Neuronal stem cell (in vitro differentiated cells): ENCODE measurements at regions not wholly inside any gene's neighbourhood (a gene's known extent, or its start where the extent isn't known, plus 50 kb on each side); places are given as distances from the start of the nearest gene placed in this dataset.

Experiments used
- DNase-seq: peaks from one replicate; pipeline ENCODE4 v3.0.0-alpha.2; 2013; ENCODE audit warnings: low spot score
- H2AFZ ChIP-seq: one replicate; pipeline ENCODE4 v1.6.1; 2013; ENCODE audit warnings: mild to moderate bottlenecking, low read length, inconsistent platforms
- H2AK5ac ChIP-seq: 2 replicates; pipeline ENCODE4 v1.6.1; 2013; ENCODE audit warnings: low read depth, mild to moderate bottlenecking, inconsistent platforms, low read length, moderate library complexity, mixed read lengths
- H2BK120ac ChIP-seq: 2 replicates; pipeline ENCODE4 v1.6.1; 2013; ENCODE audit warnings: low read depth, mild to moderate bottlenecking, inconsistent platforms, low read length, moderate library complexity, mixed read lengths
- H2BK12ac ChIP-seq: one replicate; pipeline ENCODE4 v1.6.1; 2013; ENCODE audit warnings: low read length, inconsistent platforms
- H2BK15ac ChIP-seq: 2 replicates; pipeline ENCODE4 v1.6.1; 2013; ENCODE audit warnings: mild to moderate bottlenecking, low read length, inconsistent platforms, mixed read lengths
- H2BK5ac ChIP-seq: one replicate; pipeline ENCODE4 v1.6.1; 2013; ENCODE audit warnings: inconsistent platforms, mild to moderate bottlenecking, low read length, moderate library complexity
- H3K14ac ChIP-seq: one replicate; pipeline ENCODE4 v1.6.1; 2013; ENCODE audit warnings: low read length, inconsistent platforms
- H3K18ac ChIP-seq: 2 replicates; pipeline ENCODE4 v1.6.1; 2013; ENCODE audit warnings: low read length, inconsistent platforms
- H3K23ac ChIP-seq: 2 replicates; pipeline ENCODE4 v1.6.1; 2013; ENCODE audit warnings: low read depth, mild to moderate bottlenecking, mixed read lengths, low read length, inconsistent platforms; ENCODE audit not compliant: poor library complexity
- H3K27ac ChIP-seq: replicated peaks from 3 replicates; pipeline ENCODE4 v1.5.1; 2013; ENCODE audit warnings: low read length, inconsistent platforms
- H3K27me3 ChIP-seq, 3 experiments: 2 replicates each; pipeline ENCODE4 v1.6.1; 2013; ENCODE audit warnings: low read length in 3 of 3, mild to moderate bottlenecking in 2 of 3, inconsistent platforms in 1 of 3, low read depth in 1 of 3, mixed read lengths in 1 of 3, moderate library complexity in 1 of 3; ENCODE audit not compliant: control insufficient read depth in 3 of 3, insufficient read depth in 3 of 3
- H3K36me3 ChIP-seq, 2 donors: replicated peaks in 1 of 2; 2 replicates each; pipeline ENCODE4 v1.6.1; 2013; ENCODE audit warnings: low read length in 2 of 2; ENCODE audit not compliant: control insufficient read depth in 2 of 2, insufficient read depth in 2 of 2
- H3K4ac ChIP-seq: 2 replicates; pipeline ENCODE4 v1.6.1; 2013; ENCODE audit warnings: inconsistent platforms, mild to moderate bottlenecking, low read length, moderate library complexity
- H3K4me1 ChIP-seq, 2 donors: 1 replicate in 1 of 2; 2 replicates in 1 of 2; pipeline ENCODE4 v1.6.1; 2013; ENCODE audit warnings: low read length in 2 of 2, low read depth in 1 of 2; ENCODE audit not compliant: control insufficient read depth in 2 of 2, insufficient read depth in 1 of 2
- H3K4me2 ChIP-seq: one replicate; pipeline ENCODE4 v1.6.1; 2013; ENCODE audit warnings: mild to moderate bottlenecking, low read length, inconsistent platforms; ENCODE audit not compliant: insufficient read depth, poor library complexity, severe bottlenecking
- H3K4me3 ChIP-seq, 2 donors: 2 replicates each; pipeline ENCODE4 v1.5.1; 2013; ENCODE audit warnings: low read length in 2 of 2, mild to moderate bottlenecking in 2 of 2, inconsistent platforms in 1 of 2, moderate library complexity in 1 of 2
- H3K79me1 ChIP-seq: one replicate; pipeline ENCODE4 v1.6.1; 2013; ENCODE audit warnings: low read depth, mild to moderate bottlenecking, inconsistent platforms, low read length, moderate library complexity
- H3K9ac ChIP-seq: one replicate; pipeline ENCODE4 v1.6.1; 2013; ENCODE audit warnings: mild to moderate bottlenecking, low read depth, low read length, inconsistent platforms; ENCODE audit not compliant: poor library complexity
- H3K9me3 ChIP-seq, 2 donors: replicated peaks in 1 of 2; 2 replicates each; pipeline versions ENCODE3 to v1.6.1; 2013; ENCODE audit warnings: low read length in 2 of 2, mild to moderate bottlenecking in 2 of 2, inconsistent platforms in 1 of 2, low read depth in 1 of 2, mixed read lengths in 1 of 2, moderate library complexity in 1 of 2; ENCODE audit not compliant: control insufficient read depth in 2 of 2, insufficient read depth in 1 of 2
- H4K8ac ChIP-seq: one replicate; pipeline ENCODE4 v1.6.1; 2013; ENCODE audit warnings: low read depth, mild to moderate bottlenecking, inconsistent platforms, low read length, moderate library complexity
- H4K91ac ChIP-seq: one replicate; pipeline ENCODE4 v1.6.1; 2013; ENCODE audit warnings: low read length, low read depth, mild to moderate bottlenecking, inconsistent platforms; ENCODE audit not compliant: poor library complexity
- WGBS, 2 donors: extraction: QIAGEN DNeasy Blood & Tissue Kit; methylation state at CpG; one replicate each; pipeline ENCODE4 v1.1.7; 2013; ENCODE audit warnings: missing lambda C conversion rate in 2 of 2, mixed read lengths in 1 of 2; ENCODE audit not compliant: insufficient read length in 2 of 2, insufficient replicate concordance in 1 of 2; ENCODE audit errors: extremely low coverage in 2 of 2; 5-methylcytosine and 5-hydroxymethylcytosine counted together

- H2AK5ac ChIP-seq: no peak overlapping the region
- no peak overlapping the region for H3K4ac ChIP-seq
- H3K18ac ChIP-seq: no peak overlapping the region
- H3K9me3 ChIP-seq: no peaks in the 10 kb centered on the region
- no peak for DNase-seq
- H2BK120ac ChIP-seq: no peak overlapping the region
- no peaks in the 10 kb centered on the region for H3K79me1 ChIP-seq
- peaks cover 7 to 21% of the 10 kb centered on the region in 2 donors for H3K4me1 ChIP-seq
- no CpG with 5 or more reads among the region's 4 CpGs for WGBS, 2 donors
- no peak overlapping the region for H2AFZ ChIP-seq
- no peak overlapping the region for H3K4me2 ChIP-seq
- H3K14ac ChIP-seq: no peak overlapping the region
- no peak overlapping the region for H2BK15ac ChIP-seq
- H4K91ac ChIP-seq: no peak overlapping the region
- no peak overlapping the region for H4K8ac ChIP-seq
- no peak overlapping the region for H3K27ac ChIP-seq
- H2BK5ac ChIP-seq: no peak overlapping the region
- H3K9ac ChIP-seq: no peak overlapping the region
- H2BK12ac ChIP-seq: no peak overlapping the region
- peaks cover 0 to 89% (median 0%) of the 10 kb centered on the region in 3 experiments for H3K27me3 ChIP-seq
- H3K23ac ChIP-seq: no peak overlapping the region
- no peaks in the 10 kb centered on the region for H3K36me3 ChIP-seq
- H3K4me3 ChIP-seq: no peak overlapping the region
Measured at GRCh38 chr3:194744826-194745225, 59.1 kb downstream of the FAM43A start.

GRCh38 chr3:194745422-194746184, 59.9 kb downstream of the FAM43A start:
- H3K14ac ChIP-seq: no peak overlapping the region
- no peak overlapping the region for H3K23ac ChIP-seq
- H3K4me3 ChIP-seq: no peak overlapping the region
- H2AFZ ChIP-seq: no peak overlapping the region
- H2BK120ac ChIP-seq: no peak overlapping the region
- WGBS, 2 donors: no CpG with 5 or more reads among the region's 9 CpGs
- no peak overlapping the region for H4K8ac ChIP-seq
- H3K4ac ChIP-seq: no peak overlapping the region
- H3K27me3 ChIP-seq: peaks cover 0 to 84% (median 0%) of the 10 kb centered on the region in 3 experiments
- peaks cover 13 to 25% of the 10 kb centered on the region in 2 donors for H3K4me1 ChIP-seq
- no peak overlapping the region for H2BK12ac ChIP-seq
- no peak overlapping the region for H3K9ac ChIP-seq
- H3K27ac ChIP-seq: no peak overlapping the region
- no peaks in the 10 kb centered on the region for H3K9me3 ChIP-seq
- no peak for DNase-seq
- H3K79me1 ChIP-seq: no peaks in the 10 kb centered on the region
- H3K36me3 ChIP-seq: no peaks in the 10 kb centered on the region
- H2BK5ac ChIP-seq: no peak overlapping the region
- H3K4me2 ChIP-seq: no peak overlapping the region
- no peak overlapping the region for H3K18ac ChIP-seq
- no peak overlapping the region for H4K91ac ChIP-seq
- no peak overlapping the region for H2BK15ac ChIP-seq
- H2AK5ac ChIP-seq: no peak overlapping the region

- Histone ChIP-seq H3K14ac (no peak overlapping the region), H2BK15ac (no peak overlapping the region), H3K23ac (no peak overlapping the region), H4K91ac (no peak overlapping the region), H3K4me1 (peaks cover 11 to 20% of the 10 kb centered on the region in 2 donors), H3K9ac (no peak overlapping the region), H2BK120ac (no peak overlapping the region), H2BK5ac (no peak overlapping the region), H2AFZ (no peak overlapping the region), H3K18ac (no peak overlapping the region), H3K4me2 (peak overlapping the region; percentile 21), H3K79me1 (no peaks in the 10 kb centered on the region), H3K4me3 (no peak overlapping the region), H2BK12ac (no peak overlapping the region), H3K27ac (no peak overlapping the region), H3K27me3 (peaks cover 0 to 81% (median 0%) of the 10 kb centered on the region in 3 experiments), H4K8ac (no peak overlapping the region), H3K9me3 (no peaks in the 10 kb centered on the region), H3K4ac (no peak overlapping the region), H3K36me3 (no peaks in the 10 kb centered on the region), H2AK5ac (no peak overlapping the region)
- no CpG with 5 or more reads among the region's 19 CpGs for WGBS, 2 donors
- no peak for DNase-seq
Measured at GRCh38 chr3:194748225-194748624, 62.5 kb downstream of the FAM43A start.

- DNase-seq: no peak
- Histone ChIP-seq H2BK15ac (no peak overlapping the region), H3K9ac (no peak overlapping the region), H2BK12ac (no peak overlapping the region), H3K4me3 (no peak overlapping the region), H3K4ac (no peak overlapping the region), H3K4me2 (no peak overlapping the region), H3K4me1 (peaks cover 11 to 20% of the 10 kb centered on the region in 2 donors), H3K79me1 (no peaks in the 10 kb centered on the region), H2AK5ac (no peak overlapping the region), H3K27ac (no peak overlapping the region), H3K27me3 (peaks cover 0 to 81% (median 0%) of the 10 kb centered on the region in 3 experiments), H3K18ac (peak overlapping the region; percentile 5), H4K8ac (no peak overlapping the region), H3K36me3 (no peaks in the 10 kb centered on the region), H3K23ac (no peak overlapping the region), H2BK5ac (no peak overlapping the region), H3K14ac (no peak overlapping the region), H3K9me3 (no peaks in the 10 kb centered on the region), H4K91ac (no peak overlapping the region), H2AFZ (no peak overlapping the region), H2BK120ac (no peak overlapping the region)
- no CpG with 5 or more reads among the region's 17 CpGs for WGBS, 2 donors
Measured at GRCh38 chr3:194749631-194750490, 64.2 kb downstream of the FAM43A start.
